Brain microvascular endothelial cell (primary cell): ENCODE measurements at regions not wholly inside any gene's neighbourhood (a gene's known extent, or its start where the extent isn't known, plus 50 kb on each side); places are given as distances from the start of the nearest gene placed in this dataset.
"Not testable (repeated sequence)": the region's sequence is repeated elsewhere in the genome, so short reads cannot be mapped to it uniquely, and the experiment has no call there.

Experiments used
- DNase-seq: peaks from one replicate; pipeline ENCODE4 v3.0.0-alpha.2; 2020
- H3K27ac ChIP-seq: fragments of 250-450 bp; sonication (Bioruptor Pico); 2 replicates; pipeline ENCODE4 v1.5.1; 2020; ENCODE audit warnings: mild to moderate bottlenecking, moderate library complexity
- H3K27me3 ChIP-seq: fragments of 250-450 bp; sonication (Bioruptor Pico); replicated peaks from 2 replicates; pipeline ENCODE4 v1.5.1; 2020; ENCODE audit warnings: mild to moderate bottlenecking
- H3K36me3 ChIP-seq: fragments of 250-450 bp; sonication (Bioruptor Pico); replicated peaks from 2 replicates; pipeline ENCODE4 v1.5.1; 2020; ENCODE audit warnings: mild to moderate bottlenecking
- H3K4me3 ChIP-seq: 2 replicates; pipeline ENCODE4 v1.5.1; 2011; ENCODE audit warnings: low read depth, mild to moderate bottlenecking, control low read depth, low read length, moderate library complexity
- in situ Hi-C: cut with HindIII; loops from 2 replicates; pipeline ENCODE4 v1.10.0; 2017; ENCODE audit warnings: low sequenced_read_pairs, low pct_ligation_motif_present
- TF ChIP-seq, protein P1 (sequence below): IDR thresholded peaks from 2 replicates; pipeline ENCODE4 v1.5.1; 2011; ENCODE audit warnings: low read depth, mild to moderate bottlenecking, moderate library complexity, low read length, control low read depth, inconsistent platforms; ENCODE audit errors: missing control alignments

DNA sequence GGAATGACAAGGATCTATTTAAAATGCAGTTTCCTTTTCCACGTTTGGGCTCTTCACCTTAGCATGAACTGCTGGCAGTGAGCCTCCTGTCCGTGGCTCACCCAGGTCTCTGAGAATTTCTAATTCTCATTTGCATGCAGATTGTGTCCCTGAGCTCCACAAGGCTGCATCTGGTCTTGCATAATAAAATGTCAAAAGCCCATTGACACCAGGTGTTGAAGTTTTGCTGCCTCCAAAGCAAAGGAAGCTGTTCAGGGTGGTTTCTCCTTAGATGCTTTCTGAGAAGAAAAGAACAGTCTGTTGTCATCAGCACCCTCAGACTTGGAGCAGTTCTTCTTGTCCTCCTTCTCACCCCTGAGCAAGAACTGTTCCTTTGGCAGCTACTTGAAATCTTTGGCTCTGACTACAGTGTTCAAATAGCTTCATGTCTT is 433.1 kb upstream of the KAZN start:
- Histone ChIP-seq H3K27ac (no peak overlapping the region), H3K36me3 (no peaks in the 10 kb centered on the region), H3K27me3 (no peaks in the 10 kb centered on the region), H3K4me3 (no peak overlapping the region)
- TF ChIP-seq, protein P1, sequence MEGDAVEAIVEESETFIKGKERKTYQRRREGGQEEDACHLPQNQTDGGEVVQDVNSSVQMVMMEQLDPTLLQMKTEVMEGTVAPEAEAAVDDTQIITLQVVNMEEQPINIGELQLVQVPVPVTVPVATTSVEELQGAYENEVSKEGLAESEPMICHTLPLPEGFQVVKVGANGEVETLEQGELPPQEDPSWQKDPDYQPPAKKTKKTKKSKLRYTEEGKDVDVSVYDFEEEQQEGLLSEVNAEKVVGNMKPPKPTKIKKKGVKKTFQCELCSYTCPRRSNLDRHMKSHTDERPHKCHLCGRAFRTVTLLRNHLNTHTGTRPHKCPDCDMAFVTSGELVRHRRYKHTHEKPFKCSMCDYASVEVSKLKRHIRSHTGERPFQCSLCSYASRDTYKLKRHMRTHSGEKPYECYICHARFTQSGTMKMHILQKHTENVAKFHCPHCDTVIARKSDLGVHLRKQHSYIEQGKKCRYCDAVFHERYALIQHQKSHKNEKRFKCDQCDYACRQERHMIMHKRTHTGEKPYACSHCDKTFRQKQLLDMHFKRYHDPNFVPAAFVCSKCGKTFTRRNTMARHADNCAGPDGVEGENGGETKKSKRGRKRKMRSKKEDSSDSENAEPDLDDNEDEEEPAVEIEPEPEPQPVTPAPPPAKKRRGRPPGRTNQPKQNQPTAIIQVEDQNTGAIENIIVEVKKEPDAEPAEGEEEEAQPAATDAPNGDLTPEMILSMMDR: no peak
- no peak for DNase-seq
- in situ Hi-C loops: no loop called here

DNA sequence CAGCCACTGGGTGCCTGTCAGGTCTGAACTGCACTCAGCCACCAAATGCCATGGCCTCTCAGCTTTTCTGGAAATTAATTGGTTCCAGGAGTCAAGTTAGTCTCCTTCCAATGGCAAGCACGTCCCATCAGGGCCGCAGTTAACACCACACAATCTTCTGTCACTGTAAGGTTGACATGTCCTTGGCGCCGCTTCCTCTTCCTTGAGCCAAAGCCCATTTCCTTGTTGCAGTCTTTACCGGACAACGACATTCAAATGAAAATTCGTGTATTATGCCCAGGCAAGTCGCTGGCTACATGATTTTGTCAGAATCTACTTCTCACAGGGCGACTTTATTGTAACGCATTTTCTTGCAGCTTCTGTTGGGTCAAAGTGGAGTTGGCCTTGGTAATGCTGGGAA is 430.6 kb upstream of the KAZN start:
- in situ Hi-C loops: no loop called here
- TF ChIP-seq, protein P1: no peak
- Histone ChIP-seq H3K36me3 (no peaks in the 10 kb centered on the region), H3K27me3 (no peaks in the 10 kb centered on the region), H3K27ac (no peak overlapping the region), H3K4me3 (no peak overlapping the region)
- DNase-seq: no peak

DNA sequence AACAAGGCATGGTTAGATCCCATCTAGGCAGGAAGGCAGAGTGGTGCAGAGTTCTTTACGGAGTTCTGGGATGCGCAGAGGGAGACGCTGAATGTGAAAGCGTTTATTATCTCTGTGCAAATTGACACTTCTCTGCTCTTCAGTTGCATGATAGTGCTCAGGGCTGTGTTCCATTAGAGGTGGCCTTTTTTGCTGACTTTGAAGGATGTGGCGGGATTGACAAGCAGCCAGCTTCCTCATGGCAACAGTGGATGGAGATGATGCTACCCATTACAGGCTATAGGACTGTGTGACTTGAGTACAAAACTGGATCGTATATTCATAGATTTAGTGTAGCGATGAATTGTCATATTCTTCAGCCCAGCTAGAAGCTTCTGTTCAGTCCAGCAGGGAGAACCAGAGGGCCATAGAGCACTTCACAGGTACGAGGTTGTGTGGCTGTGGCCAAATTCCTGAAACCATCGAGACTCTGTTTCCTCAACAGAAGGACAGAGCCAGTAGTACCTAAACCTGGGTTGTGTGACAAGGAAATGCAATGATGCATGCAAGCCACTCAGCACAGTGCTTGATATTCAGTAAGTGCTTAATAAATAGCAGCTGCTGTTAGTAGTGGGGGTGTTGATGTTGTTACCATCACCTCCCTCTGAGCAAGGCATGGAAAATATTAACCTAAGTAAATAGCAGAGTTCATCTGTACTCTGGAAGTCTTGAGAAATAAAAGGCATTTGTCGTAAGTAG is 430.0 kb upstream of the KAZN start:
- H3K4me3 ChIP-seq: no peak overlapping the region
- TF ChIP-seq, protein P1: no peak
- H3K27ac ChIP-seq: no peak overlapping the region
- no peaks in the 10 kb centered on the region for H3K27me3 ChIP-seq
- in situ Hi-C loops: no loop called here
- no peak for DNase-seq
- no peaks in the 10 kb centered on the region for H3K36me3 ChIP-seq

DNA sequence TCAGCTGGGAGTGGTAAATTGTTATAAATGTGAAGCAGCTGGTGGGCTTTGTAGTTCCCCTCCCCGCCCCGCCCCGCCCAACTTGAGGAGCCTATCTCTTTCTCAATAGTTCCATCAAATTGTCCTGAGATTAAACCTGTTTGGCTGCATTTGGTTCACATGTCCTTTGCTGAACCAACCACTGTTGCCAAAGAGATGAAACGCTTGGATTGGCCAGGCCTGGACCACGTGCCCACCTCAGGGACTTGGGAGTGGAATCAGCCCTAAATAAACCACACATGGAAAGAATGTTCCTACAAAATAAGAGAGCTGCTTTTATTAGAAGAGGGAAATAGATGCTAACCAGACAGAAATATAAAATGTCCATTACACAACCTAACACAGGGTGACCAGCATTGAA is 424.9 kb upstream of the KAZN start:
- in situ Hi-C loops: no loop called here
- H3K27ac ChIP-seq: no peak overlapping the region

DNA sequence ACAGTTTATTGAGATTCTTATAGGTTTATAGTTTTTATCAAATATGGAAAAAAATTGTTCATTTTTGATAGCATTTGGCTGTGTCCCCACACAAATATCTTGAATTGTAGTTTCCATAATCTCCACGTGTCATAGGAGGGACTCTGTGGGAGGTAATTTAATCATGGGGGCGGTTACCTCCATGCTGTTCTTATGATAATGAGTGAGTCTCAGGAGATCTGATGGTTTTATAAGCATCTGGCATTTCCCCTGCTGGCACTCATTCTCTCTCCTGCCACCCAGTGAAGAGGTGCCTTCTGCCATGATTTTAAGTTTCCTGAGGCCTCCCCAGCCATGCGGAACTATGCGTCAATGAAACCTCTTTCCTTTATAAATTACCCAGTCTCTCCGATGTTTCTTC is 420.6 kb upstream of the KAZN start:
- H3K27me3 ChIP-seq, in situ Hi-C loops, H3K27ac ChIP-seq, DNase-seq, H3K4me3 ChIP-seq, H3K36me3 ChIP-seq: not testable (repeated sequence)

More for the DNA sequence above, 424.9 kb upstream of the KAZN start:
- no peak overlapping the region for H3K4me3 ChIP-seq
- H3K27me3 ChIP-seq: no peaks in the 10 kb centered on the region
- TF ChIP-seq, protein P1: no peak
- no peak for DNase-seq
- H3K36me3 ChIP-seq: no peaks in the 10 kb centered on the region

DNA sequence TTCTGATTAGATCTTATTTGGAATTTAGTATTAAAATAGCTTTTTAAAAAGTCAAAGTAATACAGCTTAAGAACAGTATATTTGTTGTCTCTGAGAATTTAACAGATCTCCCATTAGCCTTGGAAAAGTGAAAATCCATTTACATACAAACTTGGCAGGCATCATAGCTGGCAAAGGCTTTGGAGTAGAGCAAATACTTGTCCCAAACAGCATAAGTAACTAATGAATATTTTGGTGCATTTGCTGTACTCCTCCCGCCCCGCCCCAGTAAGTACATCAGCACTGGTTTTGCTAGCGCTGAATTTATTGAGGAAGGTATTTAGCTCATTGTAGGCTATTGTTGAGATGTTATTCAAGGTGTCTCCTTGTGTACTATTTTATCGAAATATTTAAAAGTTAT is 417.7 kb upstream of the KAZN start:
- Histone ChIP-seq H3K36me3 (no peaks in the 10 kb centered on the region), H3K4me3 (no peak overlapping the region), H3K27ac (no peak overlapping the region), H3K27me3 (no peaks in the 10 kb centered on the region)
- in situ Hi-C loops: no loop called here
- DNase-seq: no peak
- TF ChIP-seq, protein P1: no peak
